ENCODE measurements at regions not wholly inside any gene's neighbourhood (a gene's known extent, or its start where the extent isn't known, plus 50 kb on each side); places are given as distances from the start of the nearest gene placed in this dataset.
"Not testable (repeated sequence)": the region's sequence is repeated elsewhere in the genome, so short reads cannot be mapped to it uniquely, and the experiment has no call there.

DNA sequence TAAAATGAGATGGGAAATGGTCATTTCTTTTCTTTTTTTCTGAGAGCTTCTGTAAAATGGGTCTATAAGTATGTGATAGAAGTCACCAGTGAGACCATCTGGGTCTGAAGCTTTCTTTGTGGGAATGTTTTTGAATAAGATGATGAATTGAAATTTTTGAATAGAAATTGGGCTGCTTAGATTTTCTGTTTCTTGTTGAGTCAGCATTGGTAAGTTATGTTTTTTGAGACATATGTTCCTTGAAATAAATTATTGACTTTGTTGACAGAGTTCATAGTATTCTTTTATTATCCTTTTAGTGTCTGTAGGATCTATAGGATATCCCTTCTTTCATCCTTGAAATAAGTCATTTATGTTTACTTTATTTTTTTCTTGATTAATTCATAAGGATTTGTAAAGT, 208.1 kb downstream of the OPA1 start:
- DNase-seq (ENCODE audit: low read depth in 2 of 2), result no peak

DNA sequence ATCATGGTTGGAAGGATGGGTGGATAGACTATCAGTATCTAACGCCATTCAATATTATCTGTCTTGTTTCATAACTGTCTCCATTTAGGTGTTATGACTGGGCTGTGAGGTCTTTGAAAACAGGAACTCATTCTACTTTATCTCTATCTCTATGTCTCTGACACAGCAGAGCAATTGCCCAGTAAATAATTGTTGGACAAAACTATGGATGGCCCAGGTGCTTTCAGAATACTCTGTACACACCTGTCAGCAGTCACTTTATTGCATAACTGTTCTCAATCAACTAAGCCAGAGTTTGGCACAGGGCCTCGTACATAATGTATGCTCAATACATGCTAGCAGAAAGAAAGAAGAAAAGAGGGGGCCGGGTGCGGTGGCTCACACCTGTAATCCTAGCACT, 210.3 kb downstream of the OPA1 start:
- no peak for DNase-seq (ENCODE audit: low read depth in 2 of 2)

DNA sequence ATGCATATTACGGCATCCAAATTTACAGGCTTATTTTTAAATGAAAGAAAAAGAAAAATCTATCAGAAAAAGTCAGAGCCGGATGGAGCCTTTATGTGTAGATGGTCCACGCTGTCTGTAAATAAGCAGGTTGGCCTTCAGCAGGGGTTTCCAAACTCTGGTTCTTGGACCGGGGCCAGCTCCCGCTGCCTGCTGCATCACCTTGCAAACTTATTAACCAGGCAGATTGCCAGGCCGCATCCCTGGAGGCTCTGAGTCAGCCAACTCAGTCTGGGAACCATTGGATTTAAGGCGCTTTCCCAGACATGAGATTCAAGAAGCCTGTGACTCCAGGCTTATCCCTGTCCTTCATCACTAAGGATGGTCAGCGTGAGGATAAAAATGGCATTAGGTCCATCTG, 212.4 kb downstream of the OPA1 start:
- no peak for DNase-seq (ENCODE audit: low read depth in 2 of 2)

DNA sequence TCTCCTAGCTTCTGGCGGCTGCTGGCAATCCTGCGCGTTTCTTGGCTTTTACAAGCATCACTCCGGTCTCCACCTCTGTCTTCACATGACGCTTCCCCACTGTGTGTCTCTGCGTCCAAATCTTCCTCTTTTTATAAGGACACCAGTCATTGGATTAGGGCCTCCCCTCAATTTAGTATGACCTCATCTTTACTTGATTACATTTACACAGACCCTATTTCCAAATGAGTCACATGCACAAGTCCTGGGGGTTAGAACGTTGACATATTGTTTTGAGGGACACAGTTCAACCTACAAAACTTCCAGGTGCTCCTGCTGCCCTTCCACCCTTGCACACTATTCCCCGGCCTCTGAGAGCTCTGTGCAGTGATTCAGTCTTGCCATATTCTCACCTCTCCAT, 215.3 kb downstream of the OPA1 start:
- no peak for DNase-seq (ENCODE audit: low read depth in 2 of 2)

DNA sequence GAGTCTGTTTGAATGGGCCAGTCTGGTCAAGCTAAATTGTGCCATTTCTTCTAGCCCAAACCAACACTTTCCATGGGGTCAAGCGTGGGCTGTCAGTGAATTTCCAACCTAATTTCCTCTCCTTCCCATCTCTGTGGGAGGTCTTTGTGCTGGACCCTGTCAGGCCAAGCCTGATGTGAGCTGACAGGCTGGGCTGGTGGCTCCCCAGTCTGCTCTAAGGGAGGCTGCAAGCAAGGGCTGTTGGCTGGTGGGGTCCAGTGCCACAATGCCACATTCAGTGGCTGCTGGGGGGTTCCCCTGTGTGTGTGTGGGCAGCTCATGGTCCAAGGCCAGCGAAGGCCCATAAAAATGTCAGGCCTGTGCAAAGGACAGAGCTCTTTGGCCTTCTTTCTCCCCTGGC, 216.1 kb downstream of the OPA1 start:
- no peak for DNase-seq (ENCODE audit: low read depth in 2 of 2)

DNA sequence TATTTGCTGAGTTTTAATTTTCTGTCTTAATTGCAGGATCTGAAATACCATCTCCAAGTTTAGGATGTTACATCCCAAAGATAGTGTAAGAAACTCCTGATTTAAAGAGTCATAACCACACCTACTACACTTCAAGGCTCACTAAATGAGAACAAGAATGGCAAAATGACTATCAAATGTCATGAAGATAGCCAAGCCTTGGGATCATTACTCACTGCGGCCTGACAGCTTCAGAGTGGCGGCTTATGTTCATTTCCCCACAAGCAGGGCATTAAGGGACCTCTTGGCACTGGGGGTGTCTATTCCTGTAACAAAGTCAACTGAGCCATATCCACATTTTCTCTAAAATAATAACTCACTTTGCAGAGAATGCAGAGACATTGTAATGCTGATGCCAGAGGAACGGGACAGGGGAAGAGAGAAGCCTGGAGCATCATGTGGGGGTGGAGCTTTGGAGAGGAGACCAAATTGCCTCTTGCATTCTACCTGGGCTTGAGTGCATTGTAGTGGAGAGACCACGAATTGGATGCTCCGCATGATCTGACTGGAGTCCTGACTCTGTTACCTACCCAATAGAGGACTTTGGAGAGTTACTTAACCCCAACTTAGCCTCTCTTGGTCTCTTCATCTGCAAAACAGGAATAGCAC, 219.2 kb downstream of the OPA1 start:
- DNase-seq (ENCODE audit: low read depth in 2 of 2), result no peak

DNA sequence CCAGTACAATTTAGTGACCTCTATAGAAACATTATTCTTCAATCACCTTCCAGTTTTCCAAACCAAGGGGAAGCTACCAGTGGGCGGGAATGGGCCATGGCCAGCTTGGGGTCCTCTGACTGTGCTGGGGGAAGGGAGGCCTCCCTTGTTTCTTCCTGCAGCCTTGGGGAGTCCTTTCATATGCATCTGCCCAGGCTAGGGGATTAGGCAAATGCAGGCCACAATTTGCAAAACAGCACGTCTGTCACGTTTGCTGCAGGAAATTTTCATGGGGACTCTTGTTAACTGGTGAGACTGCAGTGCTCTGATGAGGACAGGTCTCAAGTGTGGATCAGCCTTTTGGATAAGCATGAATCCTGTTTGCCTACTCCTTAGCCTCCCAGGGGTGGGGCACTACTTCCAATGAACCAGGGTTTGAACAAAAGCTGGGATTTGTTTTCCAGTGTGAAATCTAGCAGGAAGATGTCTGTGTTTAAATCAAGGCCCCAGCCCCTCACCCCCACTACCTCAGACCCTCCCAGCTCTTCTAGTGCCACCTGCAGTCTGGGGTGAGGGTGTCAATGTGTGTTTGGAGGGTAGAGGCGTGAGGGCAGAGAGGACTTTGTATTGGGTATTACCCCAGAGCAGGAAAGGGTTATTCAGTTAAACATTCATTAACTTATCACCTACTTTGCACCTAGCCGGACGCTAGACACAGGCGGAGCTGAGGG, 219.9 kb downstream of the OPA1 start:
- no peak for DNase-seq (ENCODE audit: low read depth in 2 of 2)

DNA sequence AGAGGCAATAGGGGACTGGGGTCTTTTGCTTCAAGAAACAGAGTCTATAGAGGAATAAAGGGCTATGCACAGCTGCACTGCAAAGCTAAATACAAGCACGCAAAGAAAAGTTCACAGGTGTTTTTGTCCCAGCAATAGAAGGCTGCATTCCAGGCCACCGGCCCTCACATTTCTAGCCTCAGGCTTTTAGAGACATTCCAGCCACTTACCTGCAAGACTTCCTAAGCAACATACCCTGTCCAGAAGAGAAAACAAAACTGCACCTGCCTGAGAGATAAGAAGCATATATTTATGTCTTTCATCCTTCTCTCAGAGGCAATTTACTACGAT, 220.5 kb downstream of the OPA1 start:
- no peak for DNase-seq (ENCODE audit: low read depth in 2 of 2)

DNA sequence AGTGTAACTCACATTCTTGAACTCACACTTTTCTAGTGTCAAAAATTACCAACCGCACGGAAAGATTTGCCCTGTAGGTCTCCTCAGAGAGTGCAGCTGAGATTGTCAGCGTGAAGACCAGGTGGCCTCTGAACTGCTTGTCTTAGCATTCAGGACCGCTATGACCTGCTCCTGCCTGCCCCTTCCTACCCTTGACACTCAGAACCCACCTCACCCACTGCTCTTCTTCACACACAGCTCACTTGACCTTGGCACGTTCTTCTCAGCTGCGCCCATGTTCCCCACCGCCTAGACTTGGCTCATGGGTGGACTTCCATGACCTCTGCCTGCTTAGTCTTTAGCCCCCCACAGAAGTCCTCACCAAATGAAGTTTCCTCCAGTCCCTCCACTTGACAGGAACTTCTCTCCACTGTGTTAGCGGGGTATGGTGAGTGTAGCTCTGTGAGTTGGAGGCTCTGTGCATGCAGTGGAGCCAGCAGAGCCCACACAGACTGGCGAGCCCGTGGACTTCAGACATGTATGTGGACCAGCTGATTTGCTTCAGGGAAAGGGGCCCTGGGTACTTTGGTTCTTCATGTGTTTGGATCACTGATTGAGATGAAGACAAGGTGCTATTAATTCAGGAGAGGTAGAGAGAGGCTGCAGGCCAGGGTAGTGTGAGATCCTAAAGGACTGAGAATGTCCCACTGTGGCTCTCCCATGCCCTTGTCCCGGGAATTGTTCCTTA, 221.3 kb downstream of the OPA1 start:
- DNase-seq (ENCODE audit: low read depth in 2 of 2), result no peak

DNA sequence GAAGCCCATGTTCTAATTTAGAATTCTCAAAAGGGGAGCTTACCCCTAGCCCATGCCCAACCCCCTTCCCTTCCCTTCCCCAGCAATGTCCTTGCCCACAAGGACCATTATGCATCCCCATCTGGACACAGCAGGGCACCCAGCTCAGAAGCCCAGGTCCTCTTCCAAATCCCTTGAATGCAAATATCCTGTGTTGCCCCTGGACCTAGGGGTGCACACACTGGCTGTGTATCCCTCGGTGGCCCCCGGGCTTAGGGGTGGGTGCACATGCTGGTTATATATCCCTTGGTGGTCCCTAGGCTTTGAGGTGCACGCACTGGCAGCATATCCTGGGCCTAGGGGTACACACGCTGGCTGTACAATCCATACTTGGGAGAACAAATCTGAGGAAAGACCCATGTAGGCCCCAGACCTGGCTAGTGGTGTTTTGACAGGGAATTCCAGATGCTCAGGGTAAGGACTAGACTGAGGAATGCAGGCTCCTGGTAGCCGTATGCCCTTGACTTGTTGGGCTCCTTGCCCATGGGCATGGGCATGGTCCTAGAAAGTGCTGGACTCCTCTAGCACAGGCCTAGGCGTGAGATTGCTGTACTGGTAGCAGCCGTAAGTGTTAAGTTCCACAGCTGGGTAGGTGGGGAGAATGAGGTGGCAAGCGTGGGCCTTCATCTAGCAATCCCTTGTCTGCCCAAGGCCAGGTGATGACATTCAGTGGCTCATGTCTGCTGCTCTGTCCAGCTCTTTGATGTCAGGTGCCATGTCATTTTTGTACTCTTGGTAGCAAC, 222.4 kb downstream of the OPA1 start:
- DNase-seq (ENCODE audit: low read depth in 2 of 2), result no peak

DNA sequence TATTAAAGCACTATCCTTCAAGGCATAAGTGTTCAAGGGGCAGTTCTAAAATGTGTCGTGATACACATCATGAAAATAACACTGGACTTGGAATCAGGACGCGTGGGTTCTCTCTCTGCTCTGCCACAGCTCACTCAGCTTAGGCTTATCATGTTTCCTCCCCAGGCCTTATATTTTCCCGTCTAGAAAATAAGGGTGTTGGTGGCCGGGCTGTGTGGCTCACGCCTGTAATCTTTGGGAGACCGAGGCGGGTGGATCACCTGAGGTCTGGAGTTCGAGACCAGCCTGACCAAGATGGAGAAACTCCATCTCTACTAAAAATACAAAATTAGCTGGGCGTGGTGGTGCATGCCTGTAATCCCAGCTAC, 223.0 kb downstream of the OPA1 start:
- no peak for DNase-seq (ENCODE audit: low read depth in 2 of 2)

DNA sequence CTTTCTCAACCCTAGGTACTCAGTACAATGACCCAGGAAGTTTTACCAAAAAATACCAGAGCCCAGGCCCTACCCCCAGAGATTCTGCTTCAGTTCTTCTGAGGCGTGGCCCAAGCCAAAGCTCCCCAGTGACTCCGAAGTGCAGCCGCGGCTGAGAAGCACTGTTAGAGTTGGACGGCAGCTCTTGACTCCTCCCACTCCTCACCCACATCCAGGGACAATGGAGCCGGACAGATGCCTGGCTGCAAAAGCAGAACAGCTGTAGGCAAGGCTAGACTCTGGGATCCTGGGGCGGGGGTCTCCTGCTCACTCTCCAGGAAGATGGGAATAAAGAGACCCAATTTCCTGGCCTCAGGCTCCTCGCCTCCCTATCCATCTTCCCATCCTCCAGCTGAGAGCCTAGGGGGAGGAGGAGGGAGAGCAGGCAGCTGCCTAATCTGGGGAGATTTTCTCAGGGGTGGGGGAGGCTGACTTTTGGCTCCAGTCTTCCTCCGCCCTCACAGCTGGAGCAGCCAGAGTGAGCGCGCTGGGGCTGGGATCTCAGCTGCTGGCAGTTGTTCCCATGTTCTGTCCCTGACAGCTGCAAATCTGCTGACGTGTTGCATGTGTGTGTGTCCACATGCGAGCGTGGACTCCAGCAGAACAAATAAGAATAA, 223.8 kb downstream of the OPA1 start:
- DNase-seq (ENCODE audit: low read depth in 2 of 2), result no peak

DNA sequence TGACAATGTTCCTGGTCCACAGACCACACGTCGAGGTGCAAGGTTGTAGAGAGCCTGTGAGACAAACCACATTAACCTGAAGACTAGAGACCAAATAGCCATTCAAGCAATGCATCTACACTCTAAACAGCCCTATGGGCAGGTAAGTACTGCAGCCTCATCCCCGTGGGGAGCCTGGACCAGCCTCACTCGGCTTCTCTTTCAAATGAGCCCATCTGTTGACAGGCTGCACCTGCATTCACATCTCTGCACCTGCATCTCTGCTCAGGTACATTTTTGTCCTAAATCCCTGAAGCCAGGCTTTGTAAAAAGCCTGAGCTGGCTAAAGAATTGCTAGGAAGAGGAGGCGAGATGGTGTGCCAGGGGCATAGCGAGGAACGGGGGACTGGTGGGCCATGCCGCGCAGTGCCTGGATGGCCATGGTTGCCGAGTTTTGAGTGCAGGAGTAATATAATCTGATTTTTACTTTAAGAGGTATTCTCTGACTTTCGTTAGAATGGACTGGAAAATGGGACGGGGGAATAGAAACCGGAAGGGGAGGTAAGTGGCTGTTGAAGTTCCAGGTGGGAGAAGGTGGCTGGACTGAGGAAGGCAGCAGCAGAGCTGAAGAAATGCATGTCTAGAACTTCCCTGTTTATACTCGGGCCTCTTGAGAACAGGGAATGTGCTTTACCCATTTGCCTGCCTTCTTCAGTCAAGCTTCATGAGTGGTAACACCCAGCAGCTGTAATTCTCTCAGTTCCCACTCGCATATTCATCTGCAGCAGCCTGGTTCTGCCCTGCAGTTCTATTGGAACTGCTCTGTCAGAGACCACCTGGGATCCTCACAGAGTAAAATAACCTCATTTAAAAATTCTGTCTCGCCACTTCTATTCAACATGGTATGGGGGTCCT, 226.4 kb downstream of the OPA1 start:
- no peak for DNase-seq (ENCODE audit: low read depth in 2 of 2)

DNA sequence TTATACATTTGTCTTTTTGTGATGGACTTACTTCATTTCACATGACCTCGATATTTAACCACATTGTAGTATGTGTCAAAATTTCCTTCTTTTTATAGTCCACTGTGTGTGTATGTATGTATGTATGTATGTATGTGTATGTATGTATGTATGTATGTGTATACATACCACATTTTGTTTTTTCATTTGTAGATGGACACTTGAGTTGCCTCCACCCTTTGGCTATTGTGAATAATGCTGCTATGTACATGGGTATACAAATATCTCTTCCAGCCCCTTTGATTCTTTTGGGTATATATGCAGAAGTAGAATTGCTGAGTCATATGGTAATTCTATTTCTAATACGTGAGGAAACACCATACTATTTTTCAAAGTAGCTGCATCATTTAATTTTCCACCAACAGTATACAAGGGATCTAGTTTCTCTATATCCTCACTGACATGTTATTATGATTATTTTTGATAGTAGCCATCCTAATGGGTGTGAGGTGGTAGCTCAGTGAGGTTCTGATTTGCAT, 228.2 kb downstream of the OPA1 start:
- no peak for DNase-seq (ENCODE audit: low read depth in 2 of 2)

DNA sequence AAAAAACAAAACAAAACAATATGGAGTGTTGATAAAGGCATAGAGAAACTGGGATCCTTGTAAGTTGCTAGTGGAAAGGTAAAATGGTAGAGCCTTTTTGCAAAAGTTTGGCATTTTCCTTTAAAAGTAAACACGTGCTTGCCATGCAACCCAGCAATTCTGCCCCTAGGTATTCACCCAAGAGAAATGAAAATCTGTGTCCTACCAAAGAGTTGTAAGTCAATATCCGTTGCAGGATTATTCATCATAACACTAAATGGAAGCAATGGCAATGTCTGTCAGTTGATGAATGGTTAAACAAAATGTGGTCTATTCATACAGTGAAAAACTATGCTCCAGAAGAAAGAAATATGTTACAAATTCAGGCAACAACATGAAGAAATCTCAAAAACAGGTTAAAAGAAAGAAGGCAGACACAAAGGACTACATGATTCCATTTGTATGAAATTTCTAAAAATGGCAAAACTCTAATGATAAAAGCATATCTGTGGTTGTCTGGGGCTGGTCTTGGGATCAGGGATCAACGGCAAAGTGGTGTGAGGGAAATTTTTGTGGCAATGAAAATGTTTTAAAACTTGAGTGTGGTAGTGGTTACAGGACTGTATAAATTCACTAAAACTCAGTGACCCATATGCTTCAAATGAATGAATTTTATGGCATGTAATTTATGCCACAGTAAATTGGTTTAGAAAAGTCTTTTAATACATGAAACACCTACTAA, 229.6 kb downstream of the OPA1 start:
- DNase-seq (ENCODE audit: low read depth in 2 of 2), result no peak

DNA sequence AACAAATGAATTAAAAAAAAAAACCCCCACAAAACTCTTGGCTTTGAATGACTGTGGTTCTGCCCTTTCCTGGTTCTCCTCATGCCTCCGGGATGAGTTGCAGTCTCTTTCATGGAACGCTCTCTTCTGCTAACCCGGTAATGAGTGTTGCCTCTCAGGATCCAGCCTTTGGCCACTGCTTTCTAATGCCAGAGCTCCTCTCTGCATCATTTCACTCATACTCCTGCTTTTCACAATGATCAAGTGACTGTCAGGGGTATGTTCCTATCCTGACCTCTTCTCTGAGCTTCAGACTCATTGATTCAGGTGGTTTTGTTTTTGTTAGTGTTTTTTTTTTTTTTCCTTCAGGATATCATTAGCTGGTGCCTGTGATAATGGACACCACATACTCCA, 230.2 kb downstream of the OPA1 start:
- DNase-seq (ENCODE audit: low read depth in 2 of 2), result not testable (repeated sequence)

DNA sequence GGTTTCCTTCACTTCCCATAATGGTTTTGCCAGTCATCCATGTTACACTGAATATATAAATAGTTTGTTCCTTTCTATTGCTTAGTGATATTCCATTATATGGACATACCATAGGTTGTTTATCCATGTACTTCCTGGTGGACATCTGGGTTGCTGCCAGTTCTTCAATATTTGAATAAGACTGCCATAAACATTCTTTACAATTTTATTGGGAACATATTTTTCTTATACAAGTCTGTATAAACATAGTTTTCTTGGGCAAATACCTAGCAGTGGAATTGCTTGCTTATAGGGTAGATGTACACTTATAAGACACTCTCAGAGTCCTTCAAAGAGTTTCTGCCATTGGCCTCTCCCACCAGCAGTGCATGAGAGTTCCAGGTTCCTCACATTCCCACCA, 231.4 kb downstream of the OPA1 start:
- DNase-seq (ENCODE audit: low read depth in 2 of 2), result no peak

DNA sequence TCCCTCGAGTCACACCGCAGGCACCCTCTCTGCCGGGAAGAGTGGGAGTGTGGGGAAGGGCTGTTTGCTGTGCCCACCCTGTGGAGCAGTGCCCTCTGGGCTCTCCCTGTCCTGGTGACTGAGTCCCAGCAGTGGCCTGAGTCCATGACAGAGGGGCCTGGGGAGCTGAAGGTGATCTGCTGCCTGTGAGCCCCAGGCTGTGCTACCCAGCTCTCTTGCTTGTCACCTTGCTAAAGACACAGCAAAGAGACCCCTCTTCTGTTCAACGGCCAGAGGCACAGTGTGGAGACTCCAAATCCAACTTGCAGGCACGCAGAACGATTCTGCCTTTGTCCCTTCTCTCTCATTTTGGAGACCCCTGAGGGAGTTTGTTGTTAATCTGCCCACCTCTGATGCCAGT, 232.6 kb downstream of the OPA1 start:
- DNase-seq (ENCODE audit: low read depth in 2 of 2), result no peak

DNA sequence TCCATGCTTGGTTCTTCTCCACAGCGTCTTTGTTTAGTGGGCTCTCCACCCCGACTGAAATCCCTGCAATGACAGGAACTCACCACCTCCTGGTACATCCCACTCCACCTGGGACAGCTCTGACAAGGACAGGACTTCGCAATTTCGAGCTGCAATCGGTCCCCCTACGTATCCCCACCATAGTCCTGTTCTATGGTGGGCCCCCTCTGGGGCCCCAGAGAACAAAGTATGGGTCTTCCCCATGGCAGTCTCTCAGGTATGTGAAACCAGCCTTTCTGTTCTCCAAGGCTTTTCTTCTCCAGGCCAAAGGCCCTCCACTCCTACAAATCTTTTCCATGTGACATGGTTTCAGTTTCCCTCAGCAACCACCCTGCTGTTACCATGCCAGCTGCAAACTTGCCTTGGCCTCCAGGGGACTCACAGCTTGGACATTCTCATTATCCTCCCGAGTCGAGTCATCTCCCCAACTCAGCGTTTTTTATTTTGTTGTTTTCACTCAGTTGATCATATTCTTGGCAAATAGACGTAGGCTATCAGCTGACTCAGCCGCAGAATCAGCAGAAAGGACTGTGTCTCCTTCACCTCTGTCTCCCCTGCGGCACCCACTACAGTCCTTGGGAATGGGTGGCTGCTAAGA, 233.3 kb downstream of the OPA1 start:
- no peak for DNase-seq (ENCODE audit: low read depth in 2 of 2)

All from stimulated activated CD8-positive, alpha-beta memory T cell treated with anti-CD3 and anti-CD28 coated beads, Interleukin-15, amount 100 ng/mL, for 4 hours (primary cell).